Osteoblast (primary cell): ENCODE measurements at regions not wholly inside any gene's neighbourhood (a gene's known extent, or its start where the extent isn't known, plus 50 kb on each side); places are given as distances from the start of the nearest gene placed in this dataset.

ENCODE experiments used
- DNase-seq: peaks from one replicate; pipeline ENCODE4 v3.0.0; 2011; ENCODE audit warnings: low spot score, mixed read lengths; ENCODE audit not compliant: insufficient read length; ENCODE audit errors: missing footprints
- H2AFZ ChIP-seq: 2 replicates; pipeline ENCODE4 v1.6.0; 2011; ENCODE audit warnings: mild to moderate bottlenecking, low read length
- H3K27ac ChIP-seq: 2 replicates; pipeline ENCODE4 v1.5.1; 2011; ENCODE audit warnings: mild to moderate bottlenecking, low read depth, low read length, moderate library complexity
- H3K27me3 ChIP-seq: 2 replicates; pipeline ENCODE4 v1.6.0; 2012; ENCODE audit warnings: mild to moderate bottlenecking, control low read depth, inconsistent platforms, low read length, moderate library complexity; ENCODE audit not compliant: insufficient read depth
- H3K36me3 ChIP-seq: 2 replicates; pipeline ENCODE4 v1.5.1; 2011; ENCODE audit warnings: mild to moderate bottlenecking, low read length, control low read depth, moderate library complexity; ENCODE audit not compliant: insufficient read depth
- H3K4me1 ChIP-seq: 2 replicates; pipeline ENCODE4 v1.5.1; 2011; ENCODE audit warnings: mild to moderate bottlenecking, low read length, control low read depth, moderate library complexity; ENCODE audit not compliant: insufficient read depth
- H3K4me2 ChIP-seq: 2 replicates; pipeline ENCODE4 v1.6.0; 2011; ENCODE audit warnings: mild to moderate bottlenecking, low read length; ENCODE audit not compliant: insufficient read depth
- H3K4me3 ChIP-seq: fragments of 200-600 bp; sonication (generic); 3 replicates; pipeline ENCODE4 v1.5.1; 2012; ENCODE audit warnings: mild to moderate bottlenecking, low read length, inconsistent platforms; ENCODE audit not compliant: insufficient read depth
- H3K79me2 ChIP-seq: 2 replicates; pipeline ENCODE4 v1.6.0; 2012; ENCODE audit warnings: mild to moderate bottlenecking, low read length, control low read depth, inconsistent platforms; ENCODE audit not compliant: insufficient read depth
- H3K9me3 ChIP-seq: 2 replicates; pipeline ENCODE4 v1.5.1; 2011; ENCODE audit warnings: low read depth, low read length, control low read depth
- H4K20me1 ChIP-seq: 2 replicates; pipeline ENCODE4 v1.6.0; 2012; ENCODE audit warnings: mild to moderate bottlenecking, low read length, control low read depth; ENCODE audit not compliant: insufficient read depth
- CTCF ChIP-seq: IDR thresholded peaks from 2 replicates; pipeline ENCODE4 v1.5.1; 2011; ENCODE audit warnings: mild to moderate bottlenecking, low read depth, low read length, moderate library complexity; ENCODE audit errors: extremely low read depth

- Histone ChIP-seq H3K9me3 (no peaks in the 10 kb centered on the region), H3K36me3 (no peaks in the 10 kb centered on the region), H3K4me3 (no peak overlapping the region), H3K27ac (no peak overlapping the region), H2AFZ (no peak overlapping the region), H3K4me2 (no peak overlapping the region), H3K4me1 (no peaks in the 10 kb centered on the region), H4K20me1 (no peaks in the 10 kb centered on the region), H3K79me2 (no peaks in the 10 kb centered on the region), H3K27me3 (no peaks in the 10 kb centered on the region)
- TF ChIP-seq CTCF, result no peak
- DNase-seq, result no peak
These were observed 107.3 kb upstream of the ELAVL2 start for GRCh38 chr9:23933348-23933747.

DNA sequence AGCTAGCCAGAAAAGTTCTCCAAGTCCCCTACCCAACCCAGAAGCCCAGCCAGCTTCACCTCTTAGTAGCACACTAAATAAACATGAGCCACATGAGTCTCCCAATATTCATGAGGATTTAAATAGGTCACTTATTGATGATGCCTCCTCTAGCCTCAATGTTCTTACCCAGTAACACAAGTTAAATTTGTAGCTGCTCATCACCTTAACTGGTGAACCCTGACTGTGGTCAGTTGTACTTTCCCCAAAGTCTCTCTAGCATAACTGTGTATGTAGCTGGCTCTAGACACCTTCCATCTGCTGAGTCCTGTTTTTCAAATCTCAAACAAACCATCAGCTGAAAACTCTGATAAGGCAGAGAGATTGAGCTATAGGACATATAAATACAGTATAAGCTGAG, 100.3 kb upstream of the ELAVL2 start:
- H3K36me3 ChIP-seq, result no peaks in the 10 kb centered on the region
- H3K4me1 ChIP-seq, result no peaks in the 10 kb centered on the region
- no peaks in the 10 kb centered on the region for H3K27me3 ChIP-seq
- no peaks in the 10 kb centered on the region for H3K79me2 ChIP-seq
- H4K20me1 ChIP-seq, result no peaks in the 10 kb centered on the region
- H3K4me2 ChIP-seq, result no peak overlapping the region
- no peak overlapping the region for H3K27ac ChIP-seq
- no peak for DNase-seq
- H3K9me3 ChIP-seq, result no peaks in the 10 kb centered on the region
- TF ChIP-seq CTCF, result no peak
- no peak overlapping the region for H2AFZ ChIP-seq
- no peak overlapping the region for H3K4me3 ChIP-seq

GRCh38 chr9:23914431-23915003, 88.5 kb upstream of the ELAVL2 start:
- TF ChIP-seq CTCF, result no peak
- Histone ChIP-seq H3K4me2 (no peak overlapping the region), H3K79me2 (no peaks in the 10 kb centered on the region), H3K36me3 (no peaks in the 10 kb centered on the region), H3K27ac (no peak overlapping the region), H3K4me1 (no peaks in the 10 kb centered on the region), H2AFZ (no peak overlapping the region), H3K9me3 (no peaks in the 10 kb centered on the region), H3K4me3 (no peak overlapping the region), H3K27me3 (no peaks in the 10 kb centered on the region), H4K20me1 (no peaks in the 10 kb centered on the region)
- DNase-seq, result no peak

DNA sequence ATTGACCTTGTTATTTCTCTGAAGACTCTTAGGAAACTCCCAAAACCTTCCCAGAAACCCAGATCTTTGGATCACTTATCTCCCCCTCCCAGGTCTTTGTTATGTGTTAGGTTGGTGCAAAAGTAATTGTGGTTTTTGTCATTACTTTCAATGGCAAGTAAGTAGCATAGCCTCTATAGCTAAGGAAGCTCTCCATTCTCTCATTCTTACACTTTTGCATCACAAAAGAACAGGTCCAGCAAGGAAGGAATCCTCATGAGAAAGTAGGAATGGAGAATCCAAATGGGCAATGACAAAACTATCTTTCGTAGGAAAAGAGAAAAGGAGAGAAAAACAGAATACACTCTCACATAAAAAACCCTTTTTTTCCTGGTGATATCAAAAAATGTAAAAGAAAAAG, 81.3 kb upstream of the ELAVL2 start:
- H3K9me3 ChIP-seq, result peaks cover 2% of the 10 kb centered on the region
- no peak overlapping the region for H3K27ac ChIP-seq
- no peaks in the 10 kb centered on the region for H3K79me2 ChIP-seq
- no peak overlapping the region for H2AFZ ChIP-seq
- no peak overlapping the region for H3K4me3 ChIP-seq
- no peak overlapping the region for H3K4me2 ChIP-seq
- H4K20me1 ChIP-seq, result no peaks in the 10 kb centered on the region
- DNase-seq, result no peak
- no peaks in the 10 kb centered on the region for H3K36me3 ChIP-seq
- no peak for TF ChIP-seq CTCF
- no peaks in the 10 kb centered on the region for H3K27me3 ChIP-seq
- H3K4me1 ChIP-seq, result no peaks in the 10 kb centered on the region
